Astrocyte of the spinal cord (primary cell): ENCODE measurements at regions not wholly inside any gene's neighbourhood (a gene's known extent, or its start where the extent isn't known, plus 50 kb on each side); places are given as distances from the start of the nearest gene placed in this dataset.

Experiments used
- DNase-seq: peaks from one replicate; pipeline ENCODE4 v3.0.0; 2011; ENCODE audit warnings: low read depth, low spot score
- H3K4me3 ChIP-seq: 2 replicates; pipeline ENCODE4 v1.5.1; 2011; ENCODE audit warnings: low read depth, mild to moderate bottlenecking, low read length, moderate library complexity
- in situ Hi-C: cut with HindIII; loops from 2 replicates; pipeline ENCODE4 v1.10.0; 2017; ENCODE audit warnings: low sequenced_read_pairs
- TF ChIP-seq, protein P1 (sequence below): IDR thresholded peaks from 2 replicates; pipeline ENCODE4 v1.5.1; 2012; ENCODE audit warnings: low read depth, mild to moderate bottlenecking, low read length, inconsistent platforms

- in situ Hi-C loops: no loop called here
- TF ChIP-seq, protein P1, sequence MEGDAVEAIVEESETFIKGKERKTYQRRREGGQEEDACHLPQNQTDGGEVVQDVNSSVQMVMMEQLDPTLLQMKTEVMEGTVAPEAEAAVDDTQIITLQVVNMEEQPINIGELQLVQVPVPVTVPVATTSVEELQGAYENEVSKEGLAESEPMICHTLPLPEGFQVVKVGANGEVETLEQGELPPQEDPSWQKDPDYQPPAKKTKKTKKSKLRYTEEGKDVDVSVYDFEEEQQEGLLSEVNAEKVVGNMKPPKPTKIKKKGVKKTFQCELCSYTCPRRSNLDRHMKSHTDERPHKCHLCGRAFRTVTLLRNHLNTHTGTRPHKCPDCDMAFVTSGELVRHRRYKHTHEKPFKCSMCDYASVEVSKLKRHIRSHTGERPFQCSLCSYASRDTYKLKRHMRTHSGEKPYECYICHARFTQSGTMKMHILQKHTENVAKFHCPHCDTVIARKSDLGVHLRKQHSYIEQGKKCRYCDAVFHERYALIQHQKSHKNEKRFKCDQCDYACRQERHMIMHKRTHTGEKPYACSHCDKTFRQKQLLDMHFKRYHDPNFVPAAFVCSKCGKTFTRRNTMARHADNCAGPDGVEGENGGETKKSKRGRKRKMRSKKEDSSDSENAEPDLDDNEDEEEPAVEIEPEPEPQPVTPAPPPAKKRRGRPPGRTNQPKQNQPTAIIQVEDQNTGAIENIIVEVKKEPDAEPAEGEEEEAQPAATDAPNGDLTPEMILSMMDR: no peak
- no peak for DNase-seq
- no peak overlapping the region for H3K4me3 ChIP-seq
Observed at GRCh38 chr20:40238511-40238910, 450.5 kb downstream of the MAFB start.

DNA sequence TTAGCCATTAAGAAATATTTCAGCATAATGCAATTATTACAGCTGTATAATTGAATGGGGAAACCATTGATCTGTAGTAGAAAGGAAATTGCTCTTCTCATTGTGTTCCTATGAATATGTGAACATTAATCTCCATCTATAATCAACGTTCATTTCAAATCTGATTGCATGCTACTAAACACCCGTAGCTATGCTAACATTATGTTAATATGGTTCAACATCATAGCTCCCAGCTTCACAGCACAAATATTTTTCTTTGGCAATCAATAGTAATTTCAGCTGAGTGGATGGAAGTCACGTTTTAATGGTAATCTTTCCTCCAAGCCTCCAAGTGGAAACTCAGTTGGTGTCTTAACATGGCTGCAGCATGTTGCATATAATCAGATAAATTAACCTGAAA, 454.4 kb downstream of the MAFB start:
- in situ Hi-C loops: no loop called here
- no peak for DNase-seq
- TF ChIP-seq, protein P1: no peak
- H3K4me3 ChIP-seq: no peak overlapping the region

- H3K4me3 ChIP-seq: no peak overlapping the region
- in situ Hi-C loops: no loop called here
- TF ChIP-seq, protein P1: no peak
Observed at GRCh38 chr20:40233406-40233805, 455.6 kb downstream of the MAFB start.

DNA sequence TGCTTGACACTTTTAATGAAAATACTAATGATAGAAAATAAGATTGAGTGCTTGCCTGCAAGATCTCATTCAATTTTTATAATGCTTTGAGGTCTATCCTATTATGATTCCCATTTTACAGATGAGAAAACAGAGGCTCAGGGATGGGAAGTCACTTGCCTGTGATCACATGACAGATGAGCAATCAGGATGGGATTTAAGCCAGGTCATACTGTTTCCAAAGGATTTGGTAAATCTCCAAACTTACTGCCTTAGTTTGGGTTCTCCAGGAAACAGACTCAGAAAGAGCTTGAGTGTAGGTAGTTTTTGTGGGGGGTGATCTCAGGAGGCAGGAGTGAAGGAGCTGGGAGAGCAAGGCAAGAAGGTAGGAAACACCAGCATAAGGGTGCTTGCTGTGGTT, 456.3 kb downstream of the MAFB start:
- in situ Hi-C loops: no loop called here
- no peak overlapping the region for H3K4me3 ChIP-seq
- DNase-seq: no peak
- TF ChIP-seq, protein P1: no peak

More at GRCh38 chr20:40233406-40233805, 455.6 kb downstream of the MAFB start:
- no peak for DNase-seq

DNA sequence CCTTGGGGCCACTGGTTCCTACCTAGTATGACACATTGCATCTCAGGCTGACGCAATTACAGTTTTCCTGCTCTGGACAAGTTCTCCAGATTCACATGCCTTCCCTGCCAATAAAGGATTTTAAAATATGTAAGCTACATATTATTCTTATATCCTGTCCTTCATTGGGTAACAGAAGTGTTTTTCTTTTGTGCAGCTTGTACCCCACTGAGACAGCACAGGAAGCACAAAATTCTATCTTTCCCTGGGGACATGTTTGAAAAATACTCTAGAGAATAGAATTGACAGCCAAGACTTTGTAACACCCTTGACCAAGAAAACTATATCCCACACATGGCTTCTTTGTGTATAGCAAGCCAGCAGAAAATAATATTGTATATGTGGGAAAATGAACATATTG, 456.8 kb downstream of the MAFB start:
- DNase-seq: peak; percentile 1
- H3K4me3 ChIP-seq: no peak overlapping the region
- TF ChIP-seq, protein P1: no peak
- in situ Hi-C loops: no loop called here

DNA sequence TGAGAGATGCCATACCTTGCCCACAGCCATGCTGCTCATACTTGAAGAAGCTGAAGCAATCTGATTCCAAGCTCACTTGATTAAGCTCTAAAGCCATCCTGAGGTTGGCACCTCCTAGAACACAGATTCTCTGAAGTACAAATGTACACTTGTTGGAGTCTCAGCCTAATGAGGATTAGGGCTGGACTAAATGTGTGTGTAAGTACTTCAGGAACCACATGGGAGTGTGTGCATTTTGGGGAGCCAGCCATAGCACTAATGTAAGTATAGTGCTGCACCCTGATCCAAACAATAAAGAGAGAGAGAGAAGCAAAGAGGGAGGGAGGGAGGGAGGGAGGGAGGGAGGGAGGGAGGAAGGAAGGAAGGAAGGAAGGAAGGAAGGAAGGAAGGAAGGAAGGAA, 458.6 kb downstream of the MAFB start:
- H3K4me3 ChIP-seq: no peak overlapping the region
- TF ChIP-seq, protein P1: no peak
- DNase-seq: no peak
- in situ Hi-C loops: no loop called here

DNA sequence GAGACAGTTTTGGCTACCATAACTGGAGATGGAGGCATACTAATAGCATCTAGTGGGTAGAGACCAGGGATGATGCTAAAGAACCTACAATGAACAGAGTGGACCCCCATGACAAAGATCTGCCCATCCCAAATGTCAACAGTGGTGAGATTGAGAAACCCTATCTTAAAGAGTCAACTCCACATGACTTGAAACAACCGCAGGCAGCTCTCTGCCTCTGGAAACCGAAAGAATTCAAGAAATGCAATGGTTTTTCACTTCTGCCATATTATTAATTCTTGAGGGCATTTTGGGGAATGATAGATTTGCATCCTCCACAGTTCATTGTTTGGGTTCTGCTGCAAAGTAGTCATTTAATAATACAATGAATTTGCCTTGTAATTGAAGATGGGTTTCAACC, 463.4 kb downstream of the MAFB start:
- in situ Hi-C loops: no loop called here
- TF ChIP-seq, protein P1: no peak
- no peak for DNase-seq
- no peak overlapping the region for H3K4me3 ChIP-seq
